Activated CD4-positive, alpha-beta T cell treated with anti-CD3 and anti-CD28 coated beads for 36 hours (primary cell): ENCODE measurements at regions not wholly inside any gene's neighbourhood (a gene's known extent, or its start where the extent isn't known, plus 50 kb on each side); places are given as distances from the start of the nearest gene placed in this dataset.

Experiments used
- ATAC-seq: fragments of 200-7000 bp; cut with Tn5 transposase; one replicate; pipeline ENCODE4 v1.10.0; 2021; ENCODE audit warnings: mild to moderate bottlenecking, moderate library complexity
- CTCF ChIA-PET: fragments of 350-600 bp; sonication (Branson Sonifier 250); formaldehyde crosslinking; loops from one replicate; lab custom pipeline; 2021; ENCODE audit warnings: antibody characterized with exemption; lab: Charles Lee
- POLR2A ChIA-PET: fragments of 350-600 bp; sonication (Branson Sonifier 250); formaldehyde crosslinking; loops from one replicate; lab custom pipeline; 2021; ENCODE audit warnings: antibody characterized with exemption, inconsistent platforms; lab: Charles Lee
- DNase-seq: peaks from one replicate; pipeline ENCODE4 v3.0.0-alpha.2; 2020
- H3K27ac Mint-ChIP-seq: one replicate; pipeline ENCODE4 v1.8.0; 2021; ENCODE audit warnings: mixed read lengths
- H3K27me3 Mint-ChIP-seq: one replicate; pipeline ENCODE4 v1.8.0; 2021; ENCODE audit warnings: mixed read lengths
- H3K36me3 Mint-ChIP-seq: one replicate; pipeline ENCODE4 v1.8.0; 2021; ENCODE audit warnings: low read depth, mixed read lengths
- H3K4me1 Mint-ChIP-seq: one replicate; pipeline ENCODE4 v1.8.0; 2021; ENCODE audit warnings: mixed read lengths
- H3K4me3 Mint-ChIP-seq: one replicate; pipeline ENCODE4 v1.8.0; 2021; ENCODE audit warnings: mild to moderate bottlenecking, moderate library complexity, mixed read lengths
- H3K9me3 Mint-ChIP-seq: one replicate; pipeline ENCODE4 v1.8.0; 2021; ENCODE audit warnings: low read depth, mixed read lengths
- intact Hi-C, 2 experiments: fragments of 100-400 bp; cut with DNase I in 1 of 2; cut with micrococcal nuclease in 1 of 2; formaldehyde crosslinking; loops; one replicate each; pipeline versions ENCODE4 v1.14.2 to v1.15.1; 2022 to 2024; cut with DNase I, micrococcal nuclease

DNA sequence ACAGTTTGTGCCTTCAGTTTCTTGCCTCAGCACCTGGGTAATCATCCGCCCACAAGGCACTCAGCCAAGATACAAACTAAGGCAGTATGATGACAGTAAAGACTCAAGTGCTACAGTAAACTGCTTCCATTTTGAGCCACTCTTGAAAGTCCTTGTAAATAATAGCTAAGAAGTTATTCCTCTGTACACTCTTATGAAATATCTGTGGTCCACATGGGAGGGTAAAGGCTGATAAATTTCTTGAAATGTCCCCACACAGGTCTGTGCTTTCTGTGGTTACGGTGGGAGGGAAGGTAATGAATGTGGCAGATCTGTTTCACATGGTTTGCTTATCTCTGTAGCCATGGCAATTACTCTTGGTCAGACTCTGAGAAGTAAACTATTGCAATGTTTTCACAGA, 551.0 kb upstream of the ZWINT start:
- Mint-ChIP-seq H3K27ac (no peak overlapping the region), H3K9me3 (peaks cover 9% of the 10 kb centered on the region), H3K4me3 (no peak overlapping the region), H3K4me1 (no peaks in the 10 kb centered on the region), H3K36me3 (no peaks in the 10 kb centered on the region), H3K27me3 (no peaks in the 10 kb centered on the region)
- POLR2A ChIA-PET: no interaction called here
- DNase-seq: no peak
- intact Hi-C loops: no loop called here
- ATAC-seq: no peak
- CTCF ChIA-PET: interaction anchor here (1.1 kb wide), 1 partner anchor 9 kb away, joined by 3 read pairs; no protein-coding TSS in a partner anchor

GRCh38 chr10:56905051-56905450, 544.0 kb upstream of the ZWINT start:
- intact Hi-C loops: no loop called here
- Mint-ChIP-seq H3K4me3 (no peak overlapping the region), H3K9me3 (peaks cover 5% of the 10 kb centered on the region), H3K4me1 (no peaks in the 10 kb centered on the region), H3K27me3 (no peaks in the 10 kb centered on the region), H3K36me3 (no peaks in the 10 kb centered on the region), H3K27ac (no peak overlapping the region)
- DNase-seq: no peak
- ATAC-seq: no peak
- POLR2A ChIA-PET: no interaction called here
- CTCF ChIA-PET: no interaction called here

DNA sequence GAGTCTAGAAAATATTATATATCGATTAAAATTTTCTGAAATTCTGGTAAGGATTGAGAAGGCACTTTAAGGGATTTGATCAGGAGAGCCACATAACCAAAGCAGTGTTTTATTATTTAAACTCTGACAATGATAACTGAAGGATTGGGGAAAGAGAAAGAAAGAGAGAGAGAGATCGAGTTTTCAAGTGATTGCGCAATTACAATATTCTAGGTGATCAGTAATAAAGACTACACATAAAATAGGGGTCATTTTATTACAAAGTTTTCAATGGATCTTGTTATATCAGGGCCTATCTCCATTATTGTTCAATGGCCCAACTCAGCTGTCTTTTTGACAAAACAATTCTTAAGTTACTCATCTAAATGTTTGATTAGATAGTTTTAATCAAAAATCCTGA, 541.5 kb upstream of the ZWINT start:
- Mint-ChIP-seq H3K36me3 (no peaks in the 10 kb centered on the region), H3K27ac (no peak overlapping the region), H3K4me3 (no peak overlapping the region), H3K4me1 (no peaks in the 10 kb centered on the region), H3K9me3 (peaks cover 4% of the 10 kb centered on the region), H3K27me3 (no peaks in the 10 kb centered on the region)
- CTCF ChIA-PET: no interaction called here
- POLR2A ChIA-PET: no interaction called here
- DNase-seq (no peak), ATAC-seq (no peak)
- intact Hi-C loops: no loop called here

GRCh38 chr10:56895306-56895705, 534.2 kb upstream of the ZWINT start:
- Mint-ChIP-seq H3K4me1 (no peaks in the 10 kb centered on the region), H3K4me3 (no peak overlapping the region), H3K36me3 (no peaks in the 10 kb centered on the region), H3K27ac (no peak overlapping the region), H3K9me3 (peaks cover 2% of the 10 kb centered on the region), H3K27me3 (no peaks in the 10 kb centered on the region)
- intact Hi-C loops: no loop called here
- DNase-seq (no peak), ATAC-seq (no peak)
- ChIA-PET CTCF (no interaction called here), POLR2A (no interaction called here)

GRCh38 chr10:56881218-56881617, 520.2 kb upstream of the ZWINT start:
- no peaks in the 10 kb centered on the region for H3K27me3 Mint-ChIP-seq
- H3K36me3 Mint-ChIP-seq: no peaks in the 10 kb centered on the region
- DNase-seq (no peak), ATAC-seq (no peak)
- no peak overlapping the region for H3K4me3 Mint-ChIP-seq
- ChIA-PET POLR2A (no interaction called here), CTCF (no interaction called here)
- H3K9me3 Mint-ChIP-seq: peaks cover 5% of the 10 kb centered on the region
- intact Hi-C loops: no loop called here
- H3K27ac Mint-ChIP-seq: no peak overlapping the region
- no peaks in the 10 kb centered on the region for H3K4me1 Mint-ChIP-seq

GRCh38 chr10:56880606-56881005, 519.5 kb upstream of the ZWINT start:
- Mint-ChIP-seq H3K27me3 (no peaks in the 10 kb centered on the region), H3K4me1 (no peaks in the 10 kb centered on the region), H3K4me3 (no peak overlapping the region), H3K27ac (no peak overlapping the region), H3K9me3 (peaks cover 6% of the 10 kb centered on the region), H3K36me3 (no peaks in the 10 kb centered on the region)
- POLR2A ChIA-PET: no interaction called here
- CTCF ChIA-PET: no interaction called here
- intact Hi-C loops: no loop called here
- ATAC-seq: no peak
- DNase-seq: no peak

- ATAC-seq: no peak
- no peaks in the 10 kb centered on the region for H3K4me1 Mint-ChIP-seq
- H3K27ac Mint-ChIP-seq: no peak overlapping the region
- peaks cover 10% of the 10 kb centered on the region for H3K9me3 Mint-ChIP-seq
- POLR2A ChIA-PET: no interaction called here
- H3K36me3 Mint-ChIP-seq: no peaks in the 10 kb centered on the region
- no peak for DNase-seq
- intact Hi-C loops: no loop called here
- H3K4me3 Mint-ChIP-seq: no peak overlapping the region
- H3K27me3 Mint-ChIP-seq: no peaks in the 10 kb centered on the region
- CTCF ChIA-PET: no interaction called here
Observed at GRCh38 chr10:56874950-56875349, 513.9 kb upstream of the ZWINT start.

DNA sequence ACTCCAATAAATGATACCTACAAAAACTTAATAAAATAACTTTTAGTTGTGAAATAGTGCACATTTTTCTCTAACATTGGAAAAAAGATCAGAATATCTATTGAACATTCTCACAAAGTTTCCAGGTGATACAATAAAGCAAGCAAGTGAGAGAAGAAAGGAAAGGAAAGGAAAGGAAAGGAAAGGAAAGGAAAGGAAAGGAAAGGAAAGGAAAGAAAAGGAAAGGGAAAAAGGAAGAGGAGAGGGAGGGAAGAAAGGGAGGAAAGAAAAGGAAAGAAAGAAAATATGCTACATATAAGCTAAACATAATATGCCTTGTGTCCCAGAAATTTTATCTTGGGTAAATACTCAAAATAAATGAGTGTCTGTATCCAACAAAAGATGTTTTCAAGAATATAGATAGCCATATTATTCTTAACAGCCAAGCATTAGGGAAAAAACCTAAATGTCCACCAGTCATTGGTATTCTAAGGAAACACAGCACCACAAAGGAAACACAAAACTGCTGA, 510.2 kb upstream of the ZWINT start:
- H3K9me3 Mint-ChIP-seq: peaks cover 7% of the 10 kb centered on the region
- POLR2A ChIA-PET: no interaction called here
- H3K27me3 Mint-ChIP-seq: no peaks in the 10 kb centered on the region
- H3K4me1 Mint-ChIP-seq: no peaks in the 10 kb centered on the region
- H3K36me3 Mint-ChIP-seq: no peaks in the 10 kb centered on the region
- no peak overlapping the region for H3K4me3 Mint-ChIP-seq
- DNase-seq (no peak), ATAC-seq (no peak)
- H3K27ac Mint-ChIP-seq: no peak overlapping the region
- intact Hi-C loops: no loop called here
- CTCF ChIA-PET: no interaction called here

GRCh38 chr10:56867236-56867635, 506.2 kb upstream of the ZWINT start:
- CTCF ChIA-PET: no interaction called here
- H3K27ac Mint-ChIP-seq: no peak overlapping the region

DNA sequence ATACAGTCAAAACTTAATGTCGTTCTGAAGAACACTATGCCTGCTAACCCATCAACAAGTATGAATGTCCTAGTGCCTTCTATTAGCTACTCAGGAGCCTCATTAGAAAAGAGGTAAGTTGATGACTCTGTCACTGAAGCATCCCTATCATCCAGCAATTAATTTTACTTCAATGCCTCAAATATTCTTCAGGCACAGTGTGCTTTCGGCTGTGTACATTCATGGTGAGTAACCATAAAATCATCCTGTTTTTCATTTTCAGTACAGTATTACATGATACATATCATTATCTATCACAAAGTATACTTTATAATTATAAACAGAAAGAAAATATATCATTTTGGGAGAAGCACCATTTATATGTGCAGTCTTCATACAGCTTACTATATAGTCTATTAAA, 495.5 kb upstream of the ZWINT start:
- ATAC-seq (no peak), DNase-seq (no peak)
- no peak overlapping the region for H3K27ac Mint-ChIP-seq
- no peaks in the 10 kb centered on the region for H3K36me3 Mint-ChIP-seq
- peaks cover 6% of the 10 kb centered on the region for H3K9me3 Mint-ChIP-seq
- H3K27me3 Mint-ChIP-seq: no peaks in the 10 kb centered on the region
- intact Hi-C loops: no loop called here
- ChIA-PET POLR2A (no interaction called here), CTCF (no interaction called here)
- no peaks in the 10 kb centered on the region for H3K4me1 Mint-ChIP-seq
- H3K4me3 Mint-ChIP-seq: no peak overlapping the region

More at GRCh38 chr10:56867236-56867635, 506.2 kb upstream of the ZWINT start:
- H3K36me3 Mint-ChIP-seq: no peaks in the 10 kb centered on the region
- intact Hi-C loops: no loop called here
- no peaks in the 10 kb centered on the region for H3K4me1 Mint-ChIP-seq
- no peak for DNase-seq
- H3K4me3 Mint-ChIP-seq: no peak overlapping the region
- no peaks in the 10 kb centered on the region for H3K27me3 Mint-ChIP-seq
- POLR2A ChIA-PET: no interaction called here
- peaks cover 4% of the 10 kb centered on the region for H3K9me3 Mint-ChIP-seq
- no peak for ATAC-seq

GRCh38 chr10:56844978-56845529, 484.0 kb upstream of the ZWINT start:
- H3K27me3 Mint-ChIP-seq: no peaks in the 10 kb centered on the region
- ChIA-PET CTCF (no interaction called here), POLR2A (no interaction called here)
- no peaks in the 10 kb centered on the region for H3K36me3 Mint-ChIP-seq
- no peaks in the 10 kb centered on the region for H3K9me3 Mint-ChIP-seq
- ATAC-seq (no peak), DNase-seq (no peak)
- intact Hi-C loops: no loop called here
- no peak overlapping the region for H3K27ac Mint-ChIP-seq
- H3K4me1 Mint-ChIP-seq: no peaks in the 10 kb centered on the region
- no peak overlapping the region for H3K4me3 Mint-ChIP-seq

- CTCF ChIA-PET: no interaction called here
- no peak for DNase-seq
Observed at GRCh38 chr10:56836659-56837058, 475.6 kb upstream of the ZWINT start.

More at GRCh38 chr10:56836659-56837058, 475.6 kb upstream of the ZWINT start:
- Mint-ChIP-seq H3K9me3 (peaks cover 2% of the 10 kb centered on the region), H3K4me3 (no peak overlapping the region), H3K4me1 (no peaks in the 10 kb centered on the region), H3K27ac (no peak overlapping the region), H3K36me3 (no peaks in the 10 kb centered on the region), H3K27me3 (no peaks in the 10 kb centered on the region)
- POLR2A ChIA-PET: no interaction called here
- intact Hi-C loops: no loop called here
- ATAC-seq: no peak
